NCI-H2227 (cell line): ENCODE measurements at regions not wholly inside any gene's neighbourhood (a gene's known extent, or its start where the extent isn't known, plus 50 kb on each side); places are given as distances from the start of the nearest gene placed in this dataset.

Experiments used
- DNase-seq: peaks from one replicate; lab custom pipeline; 2025; ENCODE audit not compliant: unreplicated experiment; lab: John Stamatoyannopoulos, UW

DNA sequence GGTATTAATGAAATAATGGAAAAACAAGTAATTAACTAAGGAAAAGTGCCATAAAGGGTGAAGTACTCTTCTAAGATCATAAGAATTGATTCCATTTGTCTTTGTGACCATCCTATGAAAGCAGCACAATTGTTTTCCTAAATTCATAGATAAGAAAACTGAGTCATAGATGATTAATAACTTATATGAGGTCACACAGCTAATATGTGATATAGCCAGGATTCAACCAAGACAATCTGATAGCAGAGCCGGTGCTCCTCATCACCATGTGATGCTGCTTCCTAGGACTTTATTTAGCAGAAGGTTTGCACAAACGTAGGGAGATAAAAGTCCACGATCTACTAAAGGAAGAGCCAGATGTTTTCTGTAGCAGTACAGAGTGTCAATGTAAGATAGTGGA lies 181.5 kb upstream of the SYT1 start:
- no peak for DNase-seq

DNA sequence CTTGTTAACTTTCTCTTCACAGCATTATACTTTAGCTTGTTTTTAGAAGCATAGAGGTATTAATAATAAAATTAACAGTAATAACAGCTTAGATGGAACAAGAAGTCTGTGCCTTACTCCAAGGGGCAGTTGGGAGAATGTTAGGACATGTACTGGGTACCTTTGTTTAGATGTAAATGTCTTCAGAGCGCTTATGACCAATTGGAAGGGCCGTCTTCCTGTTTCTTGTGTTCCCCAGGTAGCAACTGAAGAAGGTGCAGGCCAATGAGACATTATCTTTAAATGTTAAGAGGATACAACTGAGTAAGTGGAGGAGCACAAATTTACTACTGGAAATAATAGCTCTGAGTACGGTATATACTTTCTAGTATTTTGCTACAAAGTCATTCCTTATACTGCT lies 180.9 kb upstream of the SYT1 start:
- DNase-seq, result no peak

DNA sequence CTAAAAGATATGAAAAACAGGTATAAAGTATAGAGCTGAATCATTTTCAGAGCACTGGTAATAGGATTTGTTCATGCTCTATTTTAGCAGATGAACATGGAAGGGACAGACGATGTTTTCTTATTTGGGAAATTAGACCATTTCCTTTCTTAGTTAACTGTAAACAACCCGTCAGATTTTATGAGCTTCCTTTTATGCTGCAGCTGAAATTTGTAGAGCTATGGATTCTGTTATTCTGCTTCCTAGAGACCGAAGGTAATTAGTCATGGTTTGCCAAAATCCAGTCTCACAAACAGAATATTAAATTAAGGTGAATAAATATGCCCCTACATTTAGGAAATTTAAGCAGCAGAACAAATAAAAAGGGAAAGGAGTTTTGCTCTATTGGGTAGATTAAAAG lies 180.2 kb upstream of the SYT1 start:
- no peak for DNase-seq

DNA sequence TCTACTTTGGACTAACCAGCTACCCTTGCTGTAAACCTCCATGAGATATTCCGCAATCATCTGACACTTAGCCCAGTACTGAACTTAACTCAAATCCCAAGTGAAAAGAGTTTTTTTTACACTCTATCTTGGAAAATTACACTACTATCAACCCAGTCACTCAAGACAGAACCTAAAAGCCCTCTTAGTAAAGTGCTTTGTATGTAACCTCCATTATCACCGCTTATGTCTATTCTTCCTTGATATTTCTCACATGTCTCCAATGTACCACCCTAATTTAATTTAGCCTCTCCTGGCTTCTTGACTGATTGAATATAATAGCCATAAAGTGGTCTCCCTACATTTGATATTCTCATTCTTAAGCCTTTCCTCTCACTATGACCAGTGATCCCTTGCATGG lies 168.8 kb upstream of the SYT1 start:
- DNase-seq, result peak; percentile 16

DNA sequence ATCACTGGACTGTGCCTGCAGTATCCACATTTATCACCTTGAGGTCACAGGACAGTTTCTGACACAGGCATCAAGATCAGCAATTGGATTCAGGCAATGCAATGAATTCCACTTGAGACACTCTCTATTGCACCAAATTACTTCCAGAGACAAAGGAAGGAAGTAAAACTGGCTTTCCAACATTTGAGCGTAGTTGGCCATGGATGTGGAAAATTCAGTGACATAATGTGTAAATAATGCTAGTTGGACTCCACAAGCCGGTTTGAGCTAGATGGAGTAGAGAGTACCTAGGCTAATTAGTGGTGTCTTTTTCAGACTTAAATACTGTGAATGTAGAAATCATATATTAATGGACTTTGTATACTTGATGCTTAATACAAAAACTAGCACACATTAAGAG lies 168.3 kb upstream of the SYT1 start:
- DNase-seq, result no peak

DNA sequence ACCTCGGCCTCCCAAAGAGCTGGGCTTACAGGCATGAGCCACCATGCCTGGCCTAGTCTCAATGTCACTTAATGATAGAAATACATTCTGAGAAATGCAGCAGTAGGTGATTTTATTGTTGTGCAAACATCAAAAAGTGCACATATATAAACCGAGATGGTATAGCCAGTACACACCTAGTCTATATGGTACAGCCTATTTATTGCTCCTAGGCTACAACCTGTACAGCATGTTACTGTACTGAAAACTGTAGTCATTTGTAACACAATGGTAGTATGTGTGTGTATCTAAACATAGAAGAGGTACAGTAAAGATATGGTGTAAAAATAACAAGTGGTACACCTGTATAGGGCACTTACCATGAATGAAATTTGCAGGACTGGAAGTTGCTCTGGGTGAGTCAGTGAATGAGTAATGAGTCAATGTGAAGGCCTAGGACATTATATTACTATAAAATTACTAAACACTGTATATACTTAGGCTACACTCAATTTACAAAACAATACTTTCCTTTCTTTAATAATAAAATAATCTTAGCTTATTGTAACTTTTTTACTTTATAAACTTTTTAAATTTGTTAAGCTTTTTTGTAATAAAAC lies 166.7 kb upstream of the SYT1 start:
- no peak for DNase-seq

DNA sequence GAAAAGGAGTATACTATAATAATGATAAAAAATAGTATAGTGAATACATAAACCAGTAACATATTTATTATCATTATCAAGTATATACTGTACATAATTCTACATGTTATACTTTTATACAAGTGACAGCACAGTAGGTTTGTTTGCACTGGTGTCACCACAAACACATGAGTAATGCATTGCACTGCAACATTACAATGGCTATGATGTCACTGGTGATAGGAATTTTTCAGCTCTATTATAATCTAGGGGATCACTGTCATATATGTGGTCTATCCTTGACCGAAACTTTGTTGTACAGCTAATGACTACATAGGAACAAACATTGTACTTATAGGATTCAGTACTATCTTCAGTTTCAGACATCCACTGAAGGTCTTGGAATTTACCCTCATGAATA lies 165.8 kb upstream of the SYT1 start:
- DNase-seq, result no peak

DNA sequence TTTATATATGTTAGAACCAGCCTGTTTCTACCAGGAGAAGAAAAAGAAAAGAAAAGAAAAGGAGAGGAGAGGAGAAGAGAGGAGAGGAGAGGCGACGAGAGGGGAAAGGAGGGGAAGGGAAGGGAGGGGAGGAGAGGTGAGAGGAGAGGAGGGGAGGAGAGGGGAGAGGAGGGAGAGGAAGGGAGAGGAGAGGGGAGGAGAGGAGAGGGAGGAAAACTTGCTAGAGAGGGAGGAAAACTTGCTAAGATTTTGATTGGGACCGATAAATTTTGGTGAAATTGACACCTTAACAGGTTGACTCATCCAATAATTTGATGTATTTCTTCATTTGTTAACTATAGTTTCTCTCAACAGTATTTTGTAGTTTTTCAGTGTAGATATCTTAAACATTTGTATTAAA lies 164.0 kb upstream of the SYT1 start:
- DNase-seq, result no peak

DNA sequence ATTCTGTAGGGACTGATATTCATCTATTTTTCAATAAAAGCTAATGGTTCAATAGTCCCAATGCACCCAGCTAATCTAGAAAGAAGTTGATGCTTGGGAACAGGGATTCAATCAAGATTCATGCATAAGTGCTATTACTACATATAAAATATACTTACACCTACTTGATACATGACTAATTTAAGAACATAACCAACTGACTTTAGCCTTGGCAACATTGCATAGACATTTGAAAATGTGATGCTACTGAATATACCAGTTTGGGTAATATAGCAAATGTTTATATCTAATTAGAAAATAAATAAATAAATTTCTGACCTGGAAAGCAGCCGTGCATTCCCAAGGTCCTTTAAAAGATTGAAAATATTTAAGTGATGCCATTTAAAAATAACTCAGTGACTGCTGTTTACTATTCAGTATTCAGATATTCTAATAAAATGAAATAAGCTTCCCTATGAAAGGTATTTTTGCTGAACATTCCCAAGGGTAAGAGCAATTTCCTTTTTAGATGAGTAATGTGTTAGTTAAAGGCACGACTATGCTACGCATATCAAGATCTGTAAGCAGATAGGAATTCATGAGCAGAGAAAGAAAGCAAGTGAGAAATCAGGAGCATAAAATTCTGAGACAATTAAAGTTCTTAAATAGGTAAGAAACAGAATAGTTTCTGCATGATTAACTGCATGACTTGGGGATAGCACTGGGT lies 160.6 kb upstream of the SYT1 start:
- DNase-seq, result no peak

DNA sequence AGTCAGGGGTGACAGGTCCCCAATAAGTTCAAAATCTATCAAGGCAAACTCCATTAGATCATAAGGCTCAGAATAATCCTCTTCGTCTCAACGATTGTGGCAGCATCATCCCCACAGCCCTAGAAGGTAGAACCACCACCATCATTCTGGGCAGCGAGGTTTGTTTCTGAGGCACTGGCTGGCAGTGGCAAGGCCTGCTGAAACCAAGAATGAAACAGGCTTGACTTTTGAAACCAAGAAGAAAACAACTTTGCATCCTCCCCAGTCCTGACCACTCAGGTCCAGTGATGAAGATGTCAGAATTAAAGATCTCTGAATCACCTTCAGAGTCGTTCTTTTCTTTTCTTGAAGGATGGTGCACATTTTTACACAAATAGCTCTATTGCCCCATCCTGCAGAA lies 152.6 kb upstream of the SYT1 start:
- no peak for DNase-seq

DNA sequence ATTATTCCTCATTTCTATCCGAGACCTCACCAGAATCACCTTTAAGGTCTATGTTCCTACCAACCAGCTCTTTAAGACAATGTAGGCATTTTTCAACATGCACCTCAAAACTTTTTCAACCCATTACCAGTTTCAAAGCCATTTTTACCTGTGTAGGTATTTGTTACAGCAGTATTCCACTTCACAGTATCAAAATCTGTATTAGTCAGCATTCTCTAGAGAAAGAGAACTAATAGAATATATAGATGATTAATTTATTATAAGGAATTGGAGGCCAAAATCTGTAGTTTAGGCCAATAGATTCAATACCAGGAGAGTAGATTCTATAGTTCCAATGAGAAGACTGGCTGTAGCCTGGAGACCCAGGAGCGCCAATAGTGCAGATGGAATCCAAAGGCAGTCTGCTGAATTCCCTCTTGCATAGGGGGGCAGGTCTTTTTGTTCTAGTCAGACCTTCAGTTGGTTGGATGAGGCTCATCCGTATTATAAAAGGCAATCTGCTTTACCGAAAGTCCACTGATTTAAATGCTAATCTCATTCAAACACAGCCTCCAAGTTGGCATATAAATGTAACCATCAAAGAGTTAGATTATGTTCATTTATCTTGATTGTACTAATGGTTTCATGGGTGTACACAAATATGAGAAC lies 151.6 kb upstream of the SYT1 start:
- no peak for DNase-seq

DNA sequence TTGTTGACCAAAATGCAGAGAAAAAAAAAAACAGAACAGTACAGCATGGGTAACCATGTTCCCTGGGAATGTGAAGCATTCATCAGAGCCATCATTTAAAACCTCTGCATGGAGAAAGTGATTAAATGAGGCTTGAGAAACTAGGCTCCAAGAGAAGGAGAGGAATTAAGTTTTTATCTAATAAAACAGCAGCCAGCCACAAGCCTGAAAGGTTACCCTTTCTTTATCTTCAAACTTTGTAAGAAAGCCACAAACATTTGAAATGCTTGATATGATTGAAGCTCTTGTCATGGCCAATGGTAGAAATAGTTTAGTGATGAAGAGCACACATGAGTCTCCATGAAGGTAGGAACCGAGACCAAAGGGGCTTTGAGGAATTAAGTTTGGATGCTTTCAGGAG lies 144.9 kb upstream of the SYT1 start:
- DNase-seq, result no peak

DNA sequence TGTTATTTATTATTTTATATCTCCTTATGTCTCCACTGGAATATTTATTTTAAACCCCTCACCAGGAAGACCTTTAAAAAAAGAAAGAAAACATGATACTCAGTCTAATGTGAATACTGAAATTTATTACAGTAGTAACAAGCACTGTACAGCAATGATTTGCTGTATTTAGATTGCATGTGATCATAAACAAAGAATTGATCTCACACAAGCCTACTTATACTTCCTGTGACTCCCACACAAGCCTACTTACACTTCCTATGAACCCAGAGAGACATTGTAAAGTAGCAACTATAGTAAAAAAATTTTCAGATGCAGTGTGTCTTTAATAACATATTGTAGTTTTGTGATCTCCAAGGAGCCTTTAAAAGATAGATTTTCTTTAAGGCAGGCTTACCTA lies 142.7 kb upstream of the SYT1 start:
- DNase-seq, result no peak

DNA sequence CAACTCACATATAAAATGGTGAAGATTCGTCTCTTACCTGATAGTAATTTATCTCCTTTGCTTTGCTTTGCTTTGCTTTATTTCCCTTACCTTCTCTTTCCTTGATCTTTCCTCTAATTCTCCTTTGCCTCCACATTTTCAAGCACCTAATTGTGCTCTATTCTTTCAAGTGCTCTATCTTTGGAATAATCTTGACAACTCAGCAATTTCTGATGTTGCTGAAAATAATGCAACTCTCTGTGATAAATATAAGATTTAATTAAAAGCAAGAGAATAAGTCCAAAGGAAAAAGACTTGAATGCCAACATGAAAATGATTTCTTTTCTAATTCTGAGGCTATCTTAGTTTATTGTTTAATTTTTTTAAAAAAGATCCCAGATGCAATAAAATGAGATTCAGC lies 139.5 kb upstream of the SYT1 start:
- no peak for DNase-seq

DNA sequence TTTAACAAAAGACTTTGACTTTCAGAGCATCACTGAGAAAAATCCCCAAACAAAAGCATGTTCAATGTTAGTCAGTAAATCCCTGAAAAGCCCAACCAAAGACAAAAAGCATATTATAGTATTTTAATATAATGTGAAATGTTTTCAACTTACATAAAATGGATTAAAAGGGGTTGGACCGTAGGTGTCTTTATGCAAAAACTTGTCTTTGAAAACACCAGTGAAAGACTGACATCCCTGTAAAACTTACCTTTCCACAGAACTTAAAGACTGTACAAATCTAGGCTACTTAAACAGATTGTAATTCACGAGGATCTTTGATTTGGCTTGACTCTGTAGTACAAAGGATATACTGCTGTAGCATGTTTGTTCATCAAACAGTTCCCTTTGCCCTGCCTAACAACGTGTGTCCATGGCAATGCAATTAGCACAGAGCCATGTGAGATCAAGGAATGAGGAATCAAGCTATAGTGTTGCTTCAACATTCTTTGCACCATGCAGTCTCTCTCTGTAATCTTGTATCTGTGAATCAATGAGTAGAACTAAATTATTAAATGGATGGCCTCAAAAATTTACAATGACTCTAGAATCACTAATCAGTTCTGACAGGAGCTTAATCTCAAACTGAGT lies 138.5 kb upstream of the SYT1 start:
- DNase-seq, result no peak

DNA sequence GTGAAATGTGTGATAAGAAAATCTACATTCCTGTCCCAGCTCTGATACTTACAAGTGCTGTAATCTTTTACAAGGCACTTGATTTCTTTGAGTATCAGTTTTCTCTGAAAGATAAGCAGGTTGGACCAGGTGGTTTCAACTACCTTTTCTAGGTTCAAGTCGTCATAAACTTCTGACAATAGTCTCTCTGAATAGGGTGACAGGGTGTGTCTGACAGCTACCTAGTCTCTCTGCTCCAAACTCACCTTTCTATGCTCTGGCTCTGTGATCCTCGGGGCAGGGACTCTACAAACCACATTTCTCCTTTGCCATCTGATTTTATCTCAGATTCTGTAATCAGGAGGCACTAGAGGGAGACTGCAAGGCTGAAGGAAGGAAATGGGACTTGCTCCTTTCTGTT lies 137.7 kb upstream of the SYT1 start:
- no peak for DNase-seq

DNA sequence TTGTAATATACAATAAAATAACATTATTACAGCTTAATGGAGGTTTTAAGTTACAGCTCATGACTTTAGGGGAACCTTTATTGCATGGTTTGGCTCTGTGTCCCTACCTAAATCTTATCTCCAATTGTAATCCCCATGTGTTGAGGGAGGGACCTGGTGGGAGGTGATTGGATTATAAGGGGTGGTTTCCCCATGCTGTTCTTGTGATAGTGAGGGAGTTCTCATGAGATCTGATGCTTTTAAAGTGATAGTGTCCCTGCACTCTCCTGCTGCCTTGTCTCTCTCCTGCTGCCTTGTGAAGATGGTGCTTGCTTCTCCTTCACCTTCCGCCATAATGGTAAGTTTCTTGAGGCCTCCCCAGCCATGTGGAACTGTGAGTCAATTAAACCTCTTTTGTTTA lies 132.1 kb upstream of the SYT1 start:
- DNase-seq, result no peak

DNA sequence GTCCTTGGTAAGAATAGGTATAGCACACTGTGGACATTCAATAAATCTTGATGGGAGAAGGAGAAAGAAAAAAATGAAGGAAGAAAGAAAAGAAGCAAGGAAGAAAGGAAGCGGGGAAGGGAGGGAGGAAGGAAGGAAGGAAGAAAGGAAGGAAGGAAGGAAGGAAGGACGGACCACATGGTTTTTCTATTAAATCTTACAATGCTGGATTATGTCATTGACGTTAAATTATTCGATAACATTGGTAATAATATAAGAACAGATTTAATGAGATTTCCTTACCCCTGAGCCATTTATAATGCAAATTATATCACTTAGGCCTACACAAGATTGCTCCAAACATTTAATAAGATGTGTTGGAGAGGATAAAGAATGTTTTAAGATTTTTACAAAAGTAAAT lies 124.9 kb upstream of the SYT1 start:
- no peak for DNase-seq

DNA sequence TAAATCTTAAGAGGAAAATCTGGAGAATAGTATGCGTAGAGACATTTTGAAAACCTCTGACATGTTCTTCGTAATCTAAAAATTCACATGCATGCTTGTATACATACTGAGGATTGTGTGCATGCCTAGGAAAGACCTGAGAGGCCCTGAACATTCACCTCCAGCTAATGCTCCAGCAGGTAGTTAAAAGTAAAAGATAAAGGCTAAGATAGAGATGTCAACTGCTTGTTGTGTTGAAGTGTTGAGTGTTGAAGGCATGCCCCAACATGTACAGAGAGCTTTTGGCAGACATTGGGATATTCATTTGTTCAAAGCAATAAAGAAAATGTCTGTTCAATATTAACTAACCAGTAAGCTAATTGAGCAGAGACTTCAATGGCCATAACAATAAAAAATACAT lies 118.6 kb upstream of the SYT1 start:
- DNase-seq, result no peak

DNA sequence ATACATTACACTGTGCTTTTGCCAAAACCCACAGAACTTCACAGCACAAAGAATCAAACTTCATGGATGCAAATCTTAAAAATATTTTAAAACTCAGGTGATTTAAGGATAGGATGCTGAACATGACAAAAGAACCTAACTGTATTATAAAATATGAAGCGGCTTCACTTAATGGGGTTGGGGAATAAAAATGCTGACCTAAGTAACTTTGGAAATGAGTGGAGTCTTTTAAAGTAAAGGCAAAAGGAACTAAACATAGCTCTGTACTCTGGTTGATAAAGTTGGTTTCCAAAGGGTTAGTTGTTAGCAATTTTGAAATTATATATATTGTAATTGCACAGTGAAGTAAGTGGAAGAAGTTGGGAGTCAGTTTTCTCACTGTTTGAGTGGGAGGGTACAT lies 111.5 kb upstream of the SYT1 start:
- DNase-seq, result no peak

DNA sequence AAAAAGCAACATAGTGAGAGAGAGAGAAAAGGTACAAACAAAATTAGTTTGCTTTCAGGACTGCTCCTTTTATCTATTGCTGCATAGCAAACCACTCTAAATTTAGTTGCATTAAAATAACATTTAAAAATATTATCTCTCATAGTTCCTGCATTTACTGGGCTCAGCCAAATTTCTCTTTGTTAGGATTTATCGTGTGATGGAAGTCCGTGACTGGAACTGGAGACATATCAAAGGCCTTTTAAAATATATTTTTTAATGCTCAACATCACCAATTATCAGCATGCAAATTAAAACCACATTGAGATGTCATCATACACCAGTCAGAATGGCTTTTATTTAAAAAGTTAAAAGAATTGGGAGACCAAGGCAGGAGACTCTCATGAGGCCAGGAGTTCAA lies 107.6 kb upstream of the SYT1 start:
- no peak for DNase-seq

DNA sequence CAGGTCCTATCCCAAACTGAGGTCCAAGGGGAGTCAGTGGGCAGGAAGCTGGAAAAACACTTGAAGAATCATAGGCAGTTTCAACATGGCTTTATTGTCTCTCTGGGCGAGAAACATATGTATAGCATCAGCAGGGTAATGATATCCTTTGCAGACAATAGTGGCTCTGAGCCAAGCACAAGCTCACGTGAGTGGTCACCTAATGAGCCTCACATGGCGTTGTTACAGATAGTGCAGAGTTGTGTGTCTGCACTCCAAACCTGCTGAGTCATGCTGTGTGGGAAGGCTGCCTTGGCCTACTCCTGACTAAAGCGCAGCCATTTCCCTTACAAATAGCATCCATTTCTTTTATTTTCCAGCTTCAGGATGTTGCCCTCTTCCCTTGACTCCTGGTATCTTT lies 105.2 kb upstream of the SYT1 start:
- DNase-seq, result peak; percentile 23
